ENCODE measurements at regions not wholly inside any gene's neighbourhood (a gene's known extent, or its start where the extent isn't known, plus 50 kb on each side); places are given as distances from the start of the nearest gene placed in this dataset.

- TF ChIP-seq, protein P1, sequence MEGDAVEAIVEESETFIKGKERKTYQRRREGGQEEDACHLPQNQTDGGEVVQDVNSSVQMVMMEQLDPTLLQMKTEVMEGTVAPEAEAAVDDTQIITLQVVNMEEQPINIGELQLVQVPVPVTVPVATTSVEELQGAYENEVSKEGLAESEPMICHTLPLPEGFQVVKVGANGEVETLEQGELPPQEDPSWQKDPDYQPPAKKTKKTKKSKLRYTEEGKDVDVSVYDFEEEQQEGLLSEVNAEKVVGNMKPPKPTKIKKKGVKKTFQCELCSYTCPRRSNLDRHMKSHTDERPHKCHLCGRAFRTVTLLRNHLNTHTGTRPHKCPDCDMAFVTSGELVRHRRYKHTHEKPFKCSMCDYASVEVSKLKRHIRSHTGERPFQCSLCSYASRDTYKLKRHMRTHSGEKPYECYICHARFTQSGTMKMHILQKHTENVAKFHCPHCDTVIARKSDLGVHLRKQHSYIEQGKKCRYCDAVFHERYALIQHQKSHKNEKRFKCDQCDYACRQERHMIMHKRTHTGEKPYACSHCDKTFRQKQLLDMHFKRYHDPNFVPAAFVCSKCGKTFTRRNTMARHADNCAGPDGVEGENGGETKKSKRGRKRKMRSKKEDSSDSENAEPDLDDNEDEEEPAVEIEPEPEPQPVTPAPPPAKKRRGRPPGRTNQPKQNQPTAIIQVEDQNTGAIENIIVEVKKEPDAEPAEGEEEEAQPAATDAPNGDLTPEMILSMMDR (IDR thresholded peaks at IDR 0.05; ENCODE audit: insufficient read depth, low read length, severe bottlenecking) = no peak
- H3K27me3 ChIP-seq (ENCODE audit: control insufficient read depth, insufficient read depth, low read length) = no peaks in the 10 kb centered on the region
- DNase-seq (ENCODE audit: low read depth) = no peak
- no peak for FAIRE-seq
- H3K4me3 ChIP-seq (ENCODE audit: low read depth, low read length) = no peak overlapping the region
- no peaks in the 10 kb centered on the region for H3K36me3 ChIP-seq (ENCODE audit: control insufficient read depth, insufficient read depth, low read length)
Observed at GRCh38 chr15:35944945-35945585, 399.1 kb upstream of the DPH6 start.

DNA sequence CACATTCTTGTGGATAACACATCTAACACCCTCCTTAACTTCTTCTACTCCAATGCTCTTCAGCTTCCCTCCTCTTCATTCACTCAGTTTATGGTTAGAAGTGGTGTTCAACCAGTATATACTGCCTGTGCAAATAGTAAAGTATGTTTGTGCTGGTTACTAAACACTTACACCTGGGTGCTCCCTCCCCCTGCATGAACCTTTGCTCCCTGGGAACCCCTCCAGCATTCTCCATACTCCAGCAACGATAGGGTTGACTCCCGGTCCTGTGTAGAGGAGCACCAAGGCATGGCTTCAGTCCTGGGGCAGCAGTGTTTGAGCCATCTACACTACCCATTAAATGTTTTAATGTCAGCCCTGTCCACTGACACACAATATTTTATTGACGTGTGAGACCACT, 407.5 kb upstream of the DPH6 start:
- DNase-seq (ENCODE audit: low read depth) (no peak), FAIRE-seq (no peak)
- Histone ChIP-seq H3K36me3 (ENCODE audit: control insufficient read depth, insufficient read depth, low read length) (no peaks in the 10 kb centered on the region), H3K27me3 (ENCODE audit: control insufficient read depth, insufficient read depth, low read length) (no peaks in the 10 kb centered on the region), H3K4me3 (ENCODE audit: low read depth, low read length) (no peak overlapping the region)
- TF ChIP-seq, protein P1 (IDR thresholded peaks at IDR 0.05; ENCODE audit: insufficient read depth, low read length, severe bottlenecking) = no peak

GRCh38 chr15:35956056-35956455, 410.1 kb upstream of the DPH6 start:
- Histone ChIP-seq H3K4me3 (ENCODE audit: low read depth, low read length) (no peak overlapping the region), H3K27me3 (ENCODE audit: control insufficient read depth, insufficient read depth, low read length) (no peaks in the 10 kb centered on the region), H3K36me3 (ENCODE audit: control insufficient read depth, insufficient read depth, low read length) (no peaks in the 10 kb centered on the region)
- no peak for DNase-seq (ENCODE audit: low read depth)
- TF ChIP-seq, protein P1 (IDR thresholded peaks at IDR 0.05; ENCODE audit: insufficient read depth, low read length, severe bottlenecking) = no peak
- FAIRE-seq = no peak

- TF ChIP-seq, protein P1 (IDR thresholded peaks at IDR 0.05; ENCODE audit: insufficient read depth, low read length, severe bottlenecking) = no peak
- no peaks in the 10 kb centered on the region for H3K27me3 ChIP-seq (ENCODE audit: control insufficient read depth, insufficient read depth, low read length)
- DNase-seq (ENCODE audit: low read depth) (peak; percentile 80), FAIRE-seq (no peak)
- H3K36me3 ChIP-seq (ENCODE audit: control insufficient read depth, insufficient read depth, low read length) = no peaks in the 10 kb centered on the region
- no peak overlapping the region for H3K4me3 ChIP-seq (ENCODE audit: low read depth, low read length)
Observed at GRCh38 chr15:35958021-35958420, 412.1 kb upstream of the DPH6 start.

GRCh38 chr15:35958975-35959374, 413.0 kb upstream of the DPH6 start:
- FAIRE-seq = no peak
- no peaks in the 10 kb centered on the region for H3K27me3 ChIP-seq (ENCODE audit: control insufficient read depth, insufficient read depth, low read length)
- TF ChIP-seq, protein P1 (IDR thresholded peaks at IDR 0.05; ENCODE audit: insufficient read depth, low read length, severe bottlenecking) = no peak
- no peaks in the 10 kb centered on the region for H3K36me3 ChIP-seq (ENCODE audit: control insufficient read depth, insufficient read depth, low read length)
- H3K4me3 ChIP-seq (ENCODE audit: low read depth, low read length) = no peak overlapping the region
- DNase-seq (ENCODE audit: low read depth) = peak; percentile 44

GRCh38 chr15:35963326-35963725, 417.4 kb upstream of the DPH6 start:
- FAIRE-seq (peak; percentile 13), DNase-seq (ENCODE audit: low read depth) (peak; percentile 30)
- TF ChIP-seq, protein P1 (IDR thresholded peaks at IDR 0.05; ENCODE audit: insufficient read depth, low read length, severe bottlenecking) = no peak
- no peaks in the 10 kb centered on the region for H3K36me3 ChIP-seq (ENCODE audit: control insufficient read depth, insufficient read depth, low read length)
- no peak overlapping the region for H3K4me3 ChIP-seq (ENCODE audit: low read depth, low read length)
- H3K27me3 ChIP-seq (ENCODE audit: control insufficient read depth, insufficient read depth, low read length) = peaks cover 1% of the 10 kb centered on the region
